VCaP (cell line): ENCODE measurements at regions not wholly inside any gene's neighbourhood (a gene's known extent, or its start where the extent isn't known, plus 50 kb on each side); places are given as distances from the start of the nearest gene placed in this dataset.

Experiments used
- H3K27ac ChIP-seq: fragments of 450-650 bp; 2 replicates; pipeline ENCODE4 v1.5.1; 2017
- CTCF ChIP-seq: fragments of 450-650 bp; conservative IDR thresholded peaks from 2 replicates; pipeline ENCODE4 v1.5.1; 2017; ENCODE audit warnings: mild to moderate bottlenecking, moderate library complexity

- H3K27ac ChIP-seq, result peak overlapping the region; percentile 9; the same call in 1 of the 2 replicates
Measured at GRCh38 chr20:50292591-50293283, 102.1 kb downstream of the CEBPB start.

GRCh38 chr20:50293284-50294139 is 102.9 kb downstream of the CEBPB start:
- TF ChIP-seq CTCF, result no peak

More at GRCh38 chr20:50292591-50293283, 102.1 kb downstream of the CEBPB start:
- no peak for TF ChIP-seq CTCF

GRCh38 chr20:50294164-50295088 is 103.8 kb downstream of the CEBPB start:
- no peak for TF ChIP-seq CTCF
- H3K27ac ChIP-seq, result no peak overlapping the region

More at GRCh38 chr20:50293284-50294139, 102.9 kb downstream of the CEBPB start:
- H3K27ac ChIP-seq, result no peak overlapping the region

GRCh38 chr20:50295345-50295744 is 104.7 kb downstream of the CEBPB start:
- no peak for TF ChIP-seq CTCF
- H3K27ac ChIP-seq, result no peak overlapping the region

- no peak overlapping the region for H3K27ac ChIP-seq
Measured at GRCh38 chr20:50295762-50296449, 105.3 kb downstream of the CEBPB start.

More at GRCh38 chr20:50295762-50296449, 105.3 kb downstream of the CEBPB start:
- TF ChIP-seq CTCF, result no peak
